HG03469 (cell line): ENCODE measurements at regions not wholly inside any gene's neighbourhood (a gene's known extent, or its start where the extent isn't known, plus 50 kb on each side); places are given as distances from the start of the nearest gene placed in this dataset.
"Not testable (repeated sequence)": the region's sequence is repeated elsewhere in the genome, so short reads cannot be mapped to it uniquely, and the experiment has no call there.

Source experiments
- ATAC-seq: cut with Tn5 transposase; IDR thresholded peaks from one replicate; pipeline ENCODE4 v1.9.1; 2021; ENCODE audit warnings: mild to moderate bottlenecking, moderate library complexity, moderate number of reproducible peaks; ENCODE audit not compliant: unreplicated experiment

DNA sequence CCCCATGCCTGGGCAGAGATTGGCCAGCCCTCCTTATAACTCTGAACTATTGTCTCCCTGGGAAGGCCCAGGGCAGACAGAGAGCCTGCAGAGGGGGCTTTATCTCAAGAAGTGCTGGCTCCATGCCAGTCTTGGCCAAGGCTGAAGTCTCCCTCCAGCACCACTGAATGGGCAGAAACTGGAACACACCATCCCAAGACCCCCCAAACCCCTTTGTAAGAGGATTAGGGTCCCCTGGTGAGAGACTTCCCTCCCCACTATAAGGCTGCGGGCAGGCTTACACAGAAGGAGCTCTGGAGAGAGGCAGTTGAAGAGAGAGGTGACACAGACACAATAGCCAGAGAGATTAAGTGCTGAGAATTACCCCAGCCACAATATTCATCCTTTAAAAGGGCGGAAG lies 97.2 kb downstream of the NAV1 start:
- no peak for ATAC-seq

DNA sequence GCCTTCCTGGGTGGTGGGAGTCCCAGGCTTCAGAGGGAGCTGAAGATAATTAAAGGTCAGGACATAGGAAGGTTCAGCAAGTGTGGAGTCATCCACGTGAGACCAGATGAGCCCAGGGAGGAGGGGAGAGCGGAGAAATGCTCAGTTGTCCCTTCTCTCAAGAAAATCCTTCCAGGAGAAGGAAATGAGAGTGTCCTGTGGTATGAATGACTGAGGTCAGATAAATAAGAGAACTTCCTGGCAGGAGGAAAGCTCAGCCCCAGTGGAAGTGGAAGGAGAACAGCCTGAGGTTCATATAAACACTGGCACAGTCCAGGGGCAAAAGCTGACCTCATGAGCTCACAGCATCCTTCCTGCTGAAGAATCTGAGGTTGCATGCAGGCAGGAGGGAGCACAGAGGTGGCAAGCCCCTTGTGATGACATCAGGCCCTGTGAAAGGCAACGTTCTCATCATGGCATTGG lies 97.6 kb downstream of the NAV1 start:
- no peak for ATAC-seq

DNA sequence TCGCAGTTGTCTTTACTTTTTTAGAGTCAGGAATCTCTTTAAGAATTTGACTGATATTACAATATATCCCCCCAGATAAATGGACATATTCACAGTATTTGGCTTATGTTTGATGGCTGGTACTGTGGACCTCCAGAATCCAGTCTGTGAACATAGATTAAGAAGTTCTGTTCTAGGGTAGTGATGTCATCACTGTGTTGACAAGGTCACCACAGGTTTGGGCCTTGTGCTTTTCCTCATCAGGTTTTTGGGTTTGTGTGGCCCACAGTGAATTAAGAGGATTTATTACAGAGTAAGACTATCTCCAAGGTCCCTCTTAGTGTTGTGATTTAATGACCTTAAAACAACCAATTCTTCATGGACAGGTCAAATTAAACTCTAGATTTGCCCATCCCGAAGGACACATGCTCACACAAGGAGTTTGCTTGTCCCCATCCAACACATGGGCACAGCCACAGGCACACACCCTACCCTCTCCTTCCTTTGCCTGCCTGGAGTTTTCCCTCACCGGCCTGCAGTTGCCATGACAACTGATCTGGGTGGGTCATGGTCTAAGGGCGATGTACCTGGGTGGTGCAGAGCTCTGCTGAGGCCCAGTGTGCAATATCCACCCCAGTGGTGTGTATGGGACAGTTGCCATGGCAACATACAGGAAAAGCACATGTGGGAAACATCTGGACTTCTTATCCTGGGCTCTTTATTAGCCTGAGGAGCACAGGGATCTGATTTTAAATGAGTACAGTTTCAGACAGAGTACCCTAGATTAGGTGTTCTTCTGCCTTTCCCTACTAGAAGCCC lies 98.6 kb downstream of the NAV1 start:
- no peak for ATAC-seq

DNA sequence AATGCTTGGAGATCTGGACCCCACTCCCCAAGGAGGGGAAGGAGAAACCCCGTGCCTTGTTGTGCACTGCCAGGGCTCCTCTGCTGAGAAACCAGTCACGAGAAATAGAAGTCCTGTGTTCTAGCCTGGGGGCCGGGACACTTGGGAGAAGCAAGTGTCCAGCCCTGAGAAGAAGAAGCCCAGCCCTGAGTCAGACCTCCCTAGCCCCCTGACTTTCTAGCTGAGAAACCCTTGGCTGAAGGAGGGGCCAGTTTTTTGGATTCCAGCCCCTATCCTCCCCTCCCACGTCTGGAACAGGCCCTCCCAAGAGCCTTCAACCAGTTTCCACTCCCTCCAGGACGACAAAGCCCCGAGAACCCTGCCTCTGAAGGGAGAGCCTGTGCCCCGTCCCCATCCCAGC lies 100.5 kb downstream of the NAV1 start:
- no peak for ATAC-seq

GRCh38 chr1:201639826-201640225 lies 100.9 kb downstream of the NAV1 start:
- no peak for ATAC-seq

GRCh38 chr1:201640624-201641023 lies 101.7 kb downstream of the NAV1 start:
- no peak for ATAC-seq

GRCh38 chr1:201641524-201642253 lies 102.8 kb downstream of the NAV1 start:
- ATAC-seq: no peak

GRCh38 chr1:201643835-201644104 lies 104.8 kb downstream of the NAV1 start:
- ATAC-seq: no peak

DNA sequence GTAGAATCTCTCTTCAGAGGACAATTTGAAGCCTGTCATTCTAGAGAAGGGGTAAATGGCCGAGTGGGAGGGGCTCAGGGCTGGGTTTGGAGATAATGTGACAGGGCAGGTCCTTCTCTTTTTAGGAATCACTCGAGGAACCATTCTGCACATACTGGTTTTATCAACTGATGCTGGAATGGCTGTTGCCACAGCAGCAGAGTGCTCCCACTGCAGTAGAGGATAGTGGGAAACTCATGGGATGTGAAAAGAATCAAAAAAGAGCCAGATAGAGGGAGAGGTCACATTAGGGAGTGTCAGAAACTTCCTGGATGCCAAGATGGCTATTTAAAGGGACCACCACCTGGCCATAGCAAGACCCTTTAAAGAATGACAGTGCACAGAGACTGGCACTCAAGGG lies 105.3 kb downstream of the NAV1 start:
- ATAC-seq: no peak

GRCh38 chr1:201645000-201645399 lies 106.1 kb downstream of the NAV1 start:
- ATAC-seq: not testable (repeated sequence)

GRCh38 chr1:201645956-201646355 lies 107.0 kb downstream of the NAV1 start:
- no peak for ATAC-seq

DNA sequence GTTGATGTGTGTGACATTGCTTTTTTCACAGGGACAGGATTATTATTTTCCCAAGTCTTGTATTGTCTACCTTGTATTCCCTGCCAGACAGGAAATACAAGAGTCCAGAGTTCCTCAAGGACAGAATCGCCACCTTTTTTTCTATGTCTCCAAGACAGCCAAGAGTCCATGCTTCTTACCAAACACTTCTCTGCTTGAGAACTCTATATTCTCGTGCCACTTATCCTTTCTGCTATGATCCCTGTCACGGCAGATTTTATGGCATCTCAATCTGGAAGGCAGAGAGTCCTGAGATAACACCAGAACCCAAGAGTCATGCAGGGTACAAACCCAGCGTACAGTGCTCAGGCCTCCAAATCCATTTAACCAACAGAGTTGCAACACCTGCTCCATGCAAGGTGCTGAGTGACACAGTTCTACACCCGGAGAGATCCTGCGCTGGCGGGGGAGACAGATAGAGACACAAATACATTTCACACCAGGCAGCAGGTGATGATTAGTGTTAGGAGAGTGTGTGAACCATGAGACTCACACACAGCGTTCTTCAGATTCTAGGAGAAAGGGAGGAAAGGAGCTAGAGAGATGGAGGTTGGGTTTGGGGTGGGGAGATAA lies 107.6 kb downstream of the NAV1 start:
- no peak for ATAC-seq

- ATAC-seq: no peak
Observed at GRCh38 chr1:201647094-201647493, 108.2 kb downstream of the NAV1 start.

DNA sequence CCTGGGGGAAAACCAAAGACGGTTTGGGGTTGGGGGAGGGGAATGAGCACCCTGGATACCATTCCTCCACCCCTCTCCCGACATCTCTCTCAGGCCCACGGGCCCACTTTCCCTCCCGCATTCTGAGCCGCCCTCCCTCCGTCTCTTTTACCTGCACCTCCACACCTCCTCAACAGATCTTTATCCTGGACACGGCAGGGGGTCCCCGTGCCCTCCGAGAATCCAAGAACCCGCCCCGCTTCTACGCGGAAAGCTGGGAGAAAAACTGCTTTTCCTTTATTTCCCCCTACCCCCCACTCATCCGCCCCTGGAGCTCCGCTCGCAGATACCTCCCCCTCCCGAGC lies 108.8 kb downstream of the NAV1 start:
- no peak for ATAC-seq

DNA sequence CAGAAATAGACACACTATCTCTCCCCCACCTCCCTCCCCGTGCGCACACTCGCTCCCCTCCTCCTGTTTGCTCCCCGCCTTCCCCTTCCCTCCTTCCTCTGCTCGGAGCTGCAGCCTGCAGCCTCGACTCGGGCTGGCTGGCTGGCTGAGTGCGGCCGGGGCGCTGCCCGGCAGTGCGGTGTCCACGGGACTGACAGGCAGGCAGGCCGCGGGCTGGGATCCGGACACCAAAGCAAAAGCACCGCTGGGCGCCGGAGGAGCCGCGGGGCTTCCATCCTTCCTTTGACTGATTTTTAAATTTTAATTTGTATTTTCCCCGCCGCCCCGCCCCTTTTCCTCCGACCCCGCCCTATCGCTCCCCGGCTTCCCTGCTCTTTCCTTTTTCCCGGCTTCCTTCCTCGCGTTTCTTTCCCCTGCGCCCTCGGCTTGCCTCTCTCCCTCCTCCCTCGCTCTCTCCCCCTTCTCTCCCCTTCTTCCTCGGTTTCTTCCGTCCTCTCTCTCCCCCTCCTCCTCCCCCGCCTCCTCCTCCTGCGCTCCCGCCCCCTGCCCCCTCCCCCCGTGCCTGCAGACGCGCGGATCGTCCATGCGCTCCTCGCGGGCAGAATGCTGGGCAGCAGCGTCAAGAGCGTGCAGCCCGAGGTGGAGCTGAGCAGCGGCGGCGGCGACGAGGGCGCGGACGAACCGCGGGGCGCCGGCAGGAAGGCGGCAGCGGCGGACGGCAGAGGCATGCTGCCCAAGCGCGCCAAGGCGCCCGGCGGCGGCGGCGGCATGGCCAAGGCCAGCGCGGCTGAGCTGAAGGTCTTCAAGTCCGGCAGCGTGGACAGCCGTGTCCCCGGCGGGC lies 109.4 kb downstream of the NAV1 start:
- ATAC-seq: no peak

GRCh38 chr1:201648907-201649721 lies 110.2 kb downstream of the NAV1 start:
- no peak for ATAC-seq

GRCh38 chr1:201649761-201650622 lies 111.1 kb downstream of the NAV1 start:
- no peak for ATAC-seq

DNA sequence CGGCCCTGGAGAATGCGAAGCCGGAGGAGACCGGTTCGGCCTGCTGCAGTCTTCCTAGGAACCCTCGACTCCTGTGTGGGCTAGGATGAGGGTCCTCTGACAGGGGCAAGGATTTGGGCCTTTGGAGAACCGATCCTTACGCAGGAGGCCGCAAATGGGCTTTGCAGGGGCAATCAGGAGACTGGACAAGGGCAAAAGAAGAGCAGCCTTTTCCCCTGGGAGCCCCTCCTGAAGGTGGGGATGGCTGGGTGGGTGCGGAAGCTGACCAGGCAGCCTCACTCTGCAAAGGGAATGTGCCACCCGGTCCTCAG lies 111.7 kb downstream of the NAV1 start:
- no peak for ATAC-seq

GRCh38 chr1:201652181-201652580 lies 113.3 kb downstream of the NAV1 start:
- no peak for ATAC-seq

DNA sequence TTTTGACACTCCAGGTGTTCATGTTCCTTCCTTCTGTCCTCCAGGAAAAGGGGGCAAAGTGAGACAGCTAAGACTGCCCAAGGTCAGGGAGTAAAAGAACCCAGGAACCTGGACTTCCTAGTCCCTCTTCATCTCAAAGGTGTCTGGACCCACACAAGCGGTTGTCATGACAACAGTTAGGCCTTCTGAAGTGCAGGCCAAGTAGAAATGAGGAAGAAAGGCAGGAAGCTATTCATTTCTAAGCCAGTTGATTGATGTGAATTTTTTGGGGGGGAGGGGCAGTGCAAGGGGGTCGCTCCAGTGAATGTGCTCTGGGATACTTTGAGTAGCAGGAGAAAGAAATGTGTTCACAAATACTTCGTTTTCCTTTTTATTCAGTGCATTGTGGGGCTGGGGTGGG lies 114.3 kb downstream of the NAV1 start:
- no peak for ATAC-seq
